Fibroblast of peridontal ligament (primary cell): ENCODE measurements at regions not wholly inside any gene's neighbourhood (a gene's known extent, or its start where the extent isn't known, plus 50 kb on each side); places are given as distances from the start of the nearest gene placed in this dataset.
"Not testable (repeated sequence)": the region's sequence is repeated elsewhere in the genome, so short reads cannot be mapped to it uniquely, and the experiment has no call there.

Source experiments
- DNase-seq: peaks from one replicate; pipeline ENCODE4 v3.0.0-alpha.2; 2010; ENCODE audit errors: extremely low read depth

GRCh38 chr6:90463359-90463758 is 123.5 kb downstream of the MAP3K7 start:
- no peak for DNase-seq

GRCh38 chr6:90462102-90462501 is 124.8 kb downstream of the MAP3K7 start:
- DNase-seq = no peak

- no peak for DNase-seq
These were observed 125.5 kb downstream of the MAP3K7 start for GRCh38 chr6:90461383-90461782.

GRCh38 chr6:90460051-90460450 is 126.8 kb downstream of the MAP3K7 start:
- no peak for DNase-seq

- DNase-seq = no peak
These were observed 127.6 kb downstream of the MAP3K7 start for GRCh38 chr6:90459225-90459758.

GRCh38 chr6:90458353-90459224 is 128.3 kb downstream of the MAP3K7 start:
- no peak for DNase-seq

GRCh38 chr6:90457867-90458259 is 129.0 kb downstream of the MAP3K7 start:
- DNase-seq = no peak

- DNase-seq = not testable (repeated sequence)
These were observed 129.6 kb downstream of the MAP3K7 start for GRCh38 chr6:90456997-90457866.

- no peak for DNase-seq
These were observed 130.9 kb downstream of the MAP3K7 start for GRCh38 chr6:90456001-90456400.

GRCh38 chr6:90454836-90455427 is 131.9 kb downstream of the MAP3K7 start:
- no peak for DNase-seq

GRCh38 chr6:90450268-90450953 is 136.5 kb downstream of the MAP3K7 start:
- DNase-seq = no peak

GRCh38 chr6:90449311-90449710 is 137.6 kb downstream of the MAP3K7 start:
- DNase-seq = no peak

- no peak for DNase-seq
These were observed 138.0 kb downstream of the MAP3K7 start for GRCh38 chr6:90448836-90449235.

- no peak for DNase-seq
These were observed 140.7 kb downstream of the MAP3K7 start for GRCh38 chr6:90446164-90446563.

GRCh38 chr6:90445533-90446108 is 141.3 kb downstream of the MAP3K7 start:
- no peak for DNase-seq

- no peak for DNase-seq
These were observed 142.6 kb downstream of the MAP3K7 start for GRCh38 chr6:90444160-90444714.

- peak; percentile 52 for DNase-seq
These were observed 144.5 kb downstream of the MAP3K7 start for GRCh38 chr6:90442366-90442765.

- no peak for DNase-seq
These were observed 144.1 kb upstream of the BACH2 start for GRCh38 chr6:90440586-90441283.

GRCh38 chr6:90439586-90439985 is 142.9 kb upstream of the BACH2 start:
- no peak for DNase-seq

- no peak for DNase-seq
These were observed 139.8 kb upstream of the BACH2 start for GRCh38 chr6:90436403-90436802.
